ENCODE measurements at regions not wholly inside any gene's neighbourhood (a gene's known extent, or its start where the extent isn't known, plus 50 kb on each side); places are given as distances from the start of the nearest gene placed in this dataset.

GRCh38 chr2:220335591-220335915 is 708.1 kb downstream of the SLC4A3 start:
- H3K9me3 ChIP-seq (ENCODE audit: low read length) = no peaks in the 10 kb centered on the region
- H3K36me3 ChIP-seq (ENCODE audit: insufficient read depth, low read length) = no peaks in the 10 kb centered on the region
- H3K27ac ChIP-seq (ENCODE audit: low read depth, low read length, poor library complexity, severe bottlenecking) = no peak overlapping the region
- no peak overlapping the region for H3K9ac ChIP-seq (ENCODE audit: low read length)
- H3K79me2 ChIP-seq (ENCODE audit: insufficient read depth, low read length) = no peaks in the 10 kb centered on the region
- H2AFZ ChIP-seq (ENCODE audit: low read length) = no peak overlapping the region
- no peaks in the 10 kb centered on the region for H3K27me3 ChIP-seq (ENCODE audit: insufficient read depth, low read length)
- no peaks in the 10 kb centered on the region for H3K4me1 ChIP-seq (ENCODE audit: insufficient read depth, low read length, severe bottlenecking)
- H3K4me3 ChIP-seq (ENCODE audit: low read depth, low read length, poor library complexity, severe bottlenecking) = no peak overlapping the region
- H4K20me1 ChIP-seq (ENCODE audit: insufficient read depth, low read length) = no peaks in the 10 kb centered on the region
- TF ChIP-seq EZH2 (IDR thresholded peaks at IDR 0.05; ENCODE audit: borderline replicate concordance, low read length) (no peak), CTCF (IDR thresholded peaks at IDR 0.05; ENCODE audit: low read length) (no peak)
- no peaks in the 10 kb centered on the region for H3F3A ChIP-seq (ENCODE audit: insufficient read depth, low read length)
- H3K9me2 ChIP-seq (ENCODE audit: low read depth, low read length) = no peaks in the 10 kb centered on the region
- H3K4me2 ChIP-seq (ENCODE audit: low read length) = no peak overlapping the region

- Histone ChIP-seq H3K9me3 (ENCODE audit: low read length) (no peaks in the 10 kb centered on the region), H2AFZ (ENCODE audit: low read length) (no peak overlapping the region), H3K4me3 (ENCODE audit: low read depth, low read length, poor library complexity, severe bottlenecking) (no peak overlapping the region), H3K4me1 (ENCODE audit: insufficient read depth, low read length, severe bottlenecking) (no peaks in the 10 kb centered on the region), H3K9me2 (ENCODE audit: low read depth, low read length) (no peaks in the 10 kb centered on the region), H3K4me2 (ENCODE audit: low read length) (no peak overlapping the region), H3K27me3 (ENCODE audit: insufficient read depth, low read length) (no peaks in the 10 kb centered on the region), H3K79me2 (ENCODE audit: insufficient read depth, low read length) (no peaks in the 10 kb centered on the region), H3K27ac (ENCODE audit: low read depth, low read length, poor library complexity, severe bottlenecking) (no peak overlapping the region), H4K20me1 (ENCODE audit: insufficient read depth, low read length) (no peaks in the 10 kb centered on the region), H3F3A (ENCODE audit: insufficient read depth, low read length) (no peaks in the 10 kb centered on the region), H3K9ac (ENCODE audit: low read length) (no peak overlapping the region), H3K36me3 (ENCODE audit: insufficient read depth, low read length) (no peaks in the 10 kb centered on the region)
- TF ChIP-seq EZH2 (IDR thresholded peaks at IDR 0.05; ENCODE audit: borderline replicate concordance, low read length) (no peak), CTCF (IDR thresholded peaks at IDR 0.05; ENCODE audit: low read length) (no peak)
Measured at GRCh38 chr2:220336771-220337170, 709.3 kb downstream of the SLC4A3 start.

GRCh38 chr2:220337611-220338440 is 710.4 kb downstream of the SLC4A3 start:
- Histone ChIP-seq H3K9ac (ENCODE audit: low read length) (no peak overlapping the region), H3K4me3 (ENCODE audit: low read depth, low read length, poor library complexity, severe bottlenecking) (no peak overlapping the region), H2AFZ (ENCODE audit: low read length) (no peak overlapping the region), H3K4me2 (ENCODE audit: low read length) (no peak overlapping the region), H3K36me3 (ENCODE audit: insufficient read depth, low read length) (no peaks in the 10 kb centered on the region), H4K20me1 (ENCODE audit: insufficient read depth, low read length) (no peaks in the 10 kb centered on the region), H3K79me2 (ENCODE audit: insufficient read depth, low read length) (no peaks in the 10 kb centered on the region), H3K4me1 (ENCODE audit: insufficient read depth, low read length, severe bottlenecking) (no peaks in the 10 kb centered on the region), H3F3A (ENCODE audit: insufficient read depth, low read length) (no peaks in the 10 kb centered on the region), H3K9me2 (ENCODE audit: low read depth, low read length) (no peaks in the 10 kb centered on the region), H3K27me3 (ENCODE audit: insufficient read depth, low read length) (no peaks in the 10 kb centered on the region), H3K27ac (ENCODE audit: low read depth, low read length, poor library complexity, severe bottlenecking) (no peak overlapping the region), H3K9me3 (ENCODE audit: low read length) (no peaks in the 10 kb centered on the region)
- TF ChIP-seq EZH2 (IDR thresholded peaks at IDR 0.05; ENCODE audit: borderline replicate concordance, low read length) = no peak
- no peak for TF ChIP-seq CTCF (IDR thresholded peaks at IDR 0.05; ENCODE audit: low read length)

All from OCI-LY1 (cell line).